WI38 (cell line): ENCODE measurements at regions not wholly inside any gene's neighbourhood (a gene's known extent, or its start where the extent isn't known, plus 50 kb on each side); places are given as distances from the start of the nearest gene placed in this dataset.
"Not testable (repeated sequence)": the region's sequence is repeated elsewhere in the genome, so short reads cannot be mapped to it uniquely, and the experiment has no call there.

Experiments
- H3K4me3 ChIP-seq: 2 replicates; pipeline ENCODE4 v1.5.1; 2011; ENCODE audit warnings: low read depth, mild to moderate bottlenecking, control low read depth, low read length
- TF ChIP-seq, protein P1 (sequence below): IDR thresholded peaks from 2 replicates; pipeline ENCODE4 v1.5.1; 2012; ENCODE audit warnings: low read depth, mild to moderate bottlenecking, control low read depth, low read length

- no peak overlapping the region for H3K4me3 ChIP-seq
- TF ChIP-seq, protein P1, sequence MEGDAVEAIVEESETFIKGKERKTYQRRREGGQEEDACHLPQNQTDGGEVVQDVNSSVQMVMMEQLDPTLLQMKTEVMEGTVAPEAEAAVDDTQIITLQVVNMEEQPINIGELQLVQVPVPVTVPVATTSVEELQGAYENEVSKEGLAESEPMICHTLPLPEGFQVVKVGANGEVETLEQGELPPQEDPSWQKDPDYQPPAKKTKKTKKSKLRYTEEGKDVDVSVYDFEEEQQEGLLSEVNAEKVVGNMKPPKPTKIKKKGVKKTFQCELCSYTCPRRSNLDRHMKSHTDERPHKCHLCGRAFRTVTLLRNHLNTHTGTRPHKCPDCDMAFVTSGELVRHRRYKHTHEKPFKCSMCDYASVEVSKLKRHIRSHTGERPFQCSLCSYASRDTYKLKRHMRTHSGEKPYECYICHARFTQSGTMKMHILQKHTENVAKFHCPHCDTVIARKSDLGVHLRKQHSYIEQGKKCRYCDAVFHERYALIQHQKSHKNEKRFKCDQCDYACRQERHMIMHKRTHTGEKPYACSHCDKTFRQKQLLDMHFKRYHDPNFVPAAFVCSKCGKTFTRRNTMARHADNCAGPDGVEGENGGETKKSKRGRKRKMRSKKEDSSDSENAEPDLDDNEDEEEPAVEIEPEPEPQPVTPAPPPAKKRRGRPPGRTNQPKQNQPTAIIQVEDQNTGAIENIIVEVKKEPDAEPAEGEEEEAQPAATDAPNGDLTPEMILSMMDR, result no peak
Observed at GRCh38 chr1:56256153-56257000, 323.0 kb downstream of the PLPP3 start.

GRCh38 chr1:56255516-56256152 is 323.7 kb downstream of the PLPP3 start:
- TF ChIP-seq, protein P1, result no peak
- no peak overlapping the region for H3K4me3 ChIP-seq

- TF ChIP-seq, protein P1, result no peak
- no peak overlapping the region for H3K4me3 ChIP-seq
Observed at GRCh38 chr1:56254130-56254529, 325.2 kb downstream of the PLPP3 start.

- no peak overlapping the region for H3K4me3 ChIP-seq
- TF ChIP-seq, protein P1, result no peak
Observed at GRCh38 chr1:56250809-56251208, 328.6 kb downstream of the PLPP3 start.

DNA sequence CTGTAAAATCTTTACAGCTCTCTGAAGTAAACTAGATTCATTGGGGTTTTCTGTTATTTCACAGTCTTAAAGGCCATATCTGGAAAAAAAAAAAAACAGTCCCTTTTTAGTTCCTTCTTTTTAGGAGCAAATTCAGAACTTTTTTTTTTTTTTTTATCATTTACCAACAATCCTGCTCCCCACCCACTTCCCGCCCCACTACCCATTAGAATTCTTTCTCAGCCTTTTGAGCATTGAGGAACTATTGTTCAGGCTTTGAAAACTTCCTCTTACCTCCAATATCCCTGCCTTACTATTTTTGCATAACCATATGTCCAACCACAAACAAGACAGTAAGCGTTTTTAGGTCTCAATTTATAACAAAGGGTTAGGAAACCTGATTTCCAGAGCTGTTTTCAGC is 330.1 kb downstream of the PLPP3 start:
- no peak overlapping the region for H3K4me3 ChIP-seq
- TF ChIP-seq, protein P1, result no peak

DNA sequence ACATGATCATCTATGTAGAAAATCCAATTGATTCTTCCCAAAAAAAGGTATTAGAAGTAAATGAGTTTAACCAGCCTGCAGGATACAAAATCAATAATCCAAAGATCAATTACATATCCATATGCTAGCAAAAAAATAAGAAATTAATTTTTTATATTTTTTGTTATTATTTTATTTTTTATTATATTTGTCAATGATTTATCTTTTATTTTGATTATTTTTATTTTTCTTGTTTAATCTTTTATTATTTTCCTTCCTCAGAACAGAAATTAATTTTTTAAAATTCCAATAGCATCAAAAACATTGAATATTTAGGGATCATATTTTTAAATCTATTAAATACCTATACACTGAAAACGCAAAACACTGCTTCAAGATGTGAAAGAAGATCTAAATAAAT is 331.2 kb downstream of the PLPP3 start:
- H3K4me3 ChIP-seq, result no peak overlapping the region
- TF ChIP-seq, protein P1, result no peak

DNA sequence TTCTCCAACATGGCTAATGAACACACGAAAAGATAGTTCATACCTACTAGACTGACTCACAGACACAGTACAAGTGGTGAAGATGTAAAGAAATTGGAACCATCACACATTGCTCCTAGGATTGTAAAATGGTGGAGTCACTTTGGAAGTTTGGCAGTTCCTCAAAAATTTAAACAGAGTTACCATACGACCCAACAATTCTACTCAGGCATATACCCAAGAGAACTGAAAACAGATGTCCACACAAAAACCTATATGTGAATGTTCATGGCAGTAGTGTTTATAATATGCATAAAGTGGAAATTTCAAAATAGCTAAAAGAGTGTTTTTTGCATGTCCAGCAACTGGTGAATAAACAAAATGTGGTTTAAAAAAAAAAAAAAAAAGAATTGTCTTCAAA is 332.6 kb downstream of the PLPP3 start:
- H3K4me3 ChIP-seq, result not testable (repeated sequence)
